HepG2 (cell line): ENCODE measurements at regions not wholly inside any gene's neighbourhood (a gene's known extent, or its start where the extent isn't known, plus 50 kb on each side); places are given as distances from the start of the nearest gene placed in this dataset.

Source experiments
- ATAC-seq: fragments of 200-7000 bp; cut with Tn5 transposase; 3 replicates; pipeline ENCODE4 v1.9.1; 2020; ENCODE audit warnings: mild to moderate bottlenecking, moderate library complexity
- BruUV-seq: library from RNA; stranded (reverse); fragments of 400-500 nt; replicated peaks from 2 replicates; lab custom pipeline; 2021; lab: Mats Ljungman, UMichigan
- CTCF ChIA-PET: fragments of 300-600 bp; formaldehyde crosslinking; extraction: SDS; loops from one replicate; lab custom pipeline; 2021; ENCODE audit warnings: low total read pairs, inconsistent platforms, low intra/inter-chr PET ratio; lab: Yijun Ruan, JAX
- POLR2A ChIA-PET: fragments of 350-600 bp; sonication (Branson Sonifier 250); formaldehyde crosslinking; loops from one replicate; lab custom pipeline; 2020; ENCODE audit warnings: antibody characterized with exemption, inconsistent platforms; lab: Yijun Ruan, JAX
- DNase-seq: peaks from one replicate; pipeline ENCODE4 v3.0.0-alpha.2; 2015; ENCODE audit warnings: low spot score
- FAIRE-seq: peaks from 3 replicates; lab custom pipeline; 2011; peaks lifted over from hg19 to GRCh38; lab: Jason Lieb, UNC
- H2AFZ ChIP-seq: one replicate; pipeline ENCODE4 v1.6.1; 2011; ENCODE audit warnings: low read length, inconsistent platforms
- H3K27ac ChIP-seq: fragments of 300-600 bp; 3 replicates; pipeline ENCODE4 v1.8.0; 2011; ENCODE audit warnings: mixed run types, mild to moderate bottlenecking, mixed read lengths, low read length, inconsistent platforms; ENCODE audit not compliant: insufficient read depth; ENCODE audit errors: extremely low read length
- H3K27me3 ChIP-seq, 2 experiments: fragments of 200-600 bp in 1 of 2; 2 replicates in 1 of 2; 3 replicates in 1 of 2; pipeline versions ENCODE4 v1.6.0 to v1.8.0; 2011; ENCODE audit warnings: low read length in 2 of 2, mild to moderate bottlenecking in 2 of 2, moderate library complexity in 2 of 2, inconsistent platforms in 1 of 2; ENCODE audit not compliant: insufficient read depth in 2 of 2, control insufficient read depth in 1 of 2
- H3K36me3 ChIP-seq, 2 experiments: fragments of 200-600 bp in 1 of 2; replicated peaks in 1 of 2; 2 replicates in 1 of 2; 3 replicates in 1 of 2; pipeline versions ENCODE4 v1.5.1 to v1.8.0; 2011; ENCODE audit warnings: low read length in 2 of 2, inconsistent platforms in 1 of 2; ENCODE audit not compliant: insufficient read depth in 2 of 2, control insufficient read depth in 1 of 2
- H3K4me1 ChIP-seq: 2 replicates; pipeline ENCODE4 v1.5.1; 2012; ENCODE audit warnings: low read length, inconsistent platforms; ENCODE audit not compliant: insufficient read depth
- H3K4me2 ChIP-seq: 2 replicates; pipeline ENCODE4 v1.6.0; 2011; ENCODE audit warnings: low read depth, low read length, inconsistent platforms
- H3K4me3 ChIP-seq, 3 experiments: fragments of 200-600 bp in 1 of 3; sonication (generic), shearing (Covaris generic) in 1 of 3; replicated peaks in 1 of 3; 2 replicates each; pipeline ENCODE4 v1.5.1; 2011 to 2016; ENCODE audit warnings: low read length in 3 of 3, inconsistent platforms in 2 of 3, low read depth in 2 of 3, mild to moderate bottlenecking in 2 of 3, control low read depth in 1 of 3, mixed read lengths in 1 of 3; ENCODE audit not compliant: insufficient read depth in 1 of 3
- H3K79me2 ChIP-seq: one replicate; pipeline ENCODE4 v1.6.1; 2011; ENCODE audit warnings: low read length, inconsistent platforms; ENCODE audit not compliant: insufficient read depth
- H3K9ac ChIP-seq: 2 replicates; pipeline ENCODE4 v1.6.0; 2011; ENCODE audit warnings: mild to moderate bottlenecking, low read depth, low read length, inconsistent platforms; ENCODE audit not compliant: insufficient read depth
- H3K9me3 ChIP-seq: 2 replicates; pipeline ENCODE4 v1.5.1; 2012; ENCODE audit warnings: mild to moderate bottlenecking, low read length
- H4K20me1 ChIP-seq: 2 replicates; pipeline ENCODE4 v1.6.0; 2011; ENCODE audit warnings: inconsistent platforms, mild to moderate bottlenecking, low read length, moderate library complexity; ENCODE audit not compliant: insufficient read depth
- CEBPG ChIP-seq: IDR thresholded peaks from 2 replicates; pipeline ENCODE4 v1.6.1; 2016
- DRAP1 ChIP-seq: IDR thresholded peaks from 2 replicates; pipeline ENCODE4 v1.6.1; 2016; ENCODE audit warnings: missing genetic modification reagents, missing compliant biosample characterization
- PBX3 ChIP-seq: sonication (generic); formaldehyde crosslinking; IDR thresholded peaks from 2 replicates; pipeline ENCODE4 v1.8.1; 2023; ENCODE audit warnings: missing genetic modification reagents, inconsistent platforms, borderline replicate concordance
- PHF5A ChIP-seq: IDR thresholded peaks from one replicate; pipeline ENCODE4 v1.6.1; 2018; ENCODE audit warnings: low read depth, missing genetic modification reagents; ENCODE audit not compliant: unreplicated experiment
- POGK ChIP-seq: sonication (generic); formaldehyde crosslinking; conservative IDR thresholded peaks from 2 replicates; pipeline ENCODE4 v1.8.0; 2022; ENCODE audit warnings: mild to moderate bottlenecking, moderate library complexity, missing genetic modification reagents
- RFX3 ChIP-seq: IDR thresholded peaks from 2 replicates; pipeline ENCODE4 v1.6.1; 2016; ENCODE audit warnings: missing biosample characterization, missing genetic modification reagents
- RORA ChIP-seq: sonication (generic); formaldehyde crosslinking; IDR thresholded peaks from 2 replicates; pipeline ENCODE4 v1.5.0; 2020; ENCODE audit warnings: mild to moderate bottlenecking, missing genetic modification reagents, moderate library complexity
- ZBTB3 ChIP-seq: sonication (generic); formaldehyde crosslinking; IDR thresholded peaks from 2 replicates; pipeline ENCODE4 v1.4.0; 2020; ENCODE audit warnings: low read depth, mild to moderate bottlenecking, moderate library complexity, missing genetic modification reagents, borderline replicate concordance
- ZBTB33 ChIP-seq: sonication (generic); formaldehyde crosslinking; IDR thresholded peaks from 2 replicates; pipeline ENCODE4 v1.4.0; 2020; ENCODE audit warnings: missing genetic modification reagents
- ZBTB38 ChIP-seq: sonication (generic); formaldehyde crosslinking; IDR thresholded peaks from 2 replicates; pipeline ENCODE4 v1.5.1; 2020; ENCODE audit warnings: mild to moderate bottlenecking, missing genetic modification reagents
- ZNF124 ChIP-seq: sonication (generic); formaldehyde crosslinking; IDR thresholded peaks from 2 replicates; pipeline ENCODE4 v1.4.0; 2020; ENCODE audit warnings: missing genetic modification reagents
- ZNF329 ChIP-seq: sonication (generic); formaldehyde crosslinking; IDR thresholded peaks from 2 replicates; pipeline ENCODE4 v1.9.0; 2021; ENCODE audit warnings: low read depth, mild to moderate bottlenecking, missing genetic modification reagents
- ZNF431 ChIP-seq: sonication (generic); formaldehyde crosslinking; IDR thresholded peaks from 2 replicates; pipeline ENCODE4 v1.9.0; 2022; ENCODE audit warnings: missing genetic modification reagents, low read depth, mild to moderate bottlenecking, borderline replicate concordance
- ZSCAN31 ChIP-seq: sonication (generic); formaldehyde crosslinking; IDR thresholded peaks from 2 replicates; pipeline ENCODE4 v1.5.0; 2020; ENCODE audit warnings: low read depth, mild to moderate bottlenecking, missing genetic modification reagents
- WGBS: methylation state at CpG from one replicate; pipeline ENCODE4 v1.1.6; 2017; ENCODE audit warnings: low lambda C conversion rate; 5-methylcytosine and 5-hydroxymethylcytosine counted together
- in situ Hi-C: cut with HindIII; loops from 2 replicates; pipeline ENCODE4 v1.10.0; 2017; ENCODE audit warnings: low pct_unique_long_range_greater_than_20kb; ENCODE audit not compliant: extremely low pct_ligation_motif_present
- intact Hi-C: fragments of 100-400 bp; cut with micrococcal nuclease; formaldehyde crosslinking; loops from one replicate; pipeline ENCODE4 v1.10.0; 2022; ENCODE audit not compliant: unreplicated experiment

- in situ Hi-C loops (no loop called here), intact Hi-C loops (no loop called here)
- H3K79me2 ChIP-seq, result no peaks in the 10 kb centered on the region
- no peaks in the 10 kb centered on the region for H4K20me1 ChIP-seq
- H3K9ac ChIP-seq, result no peak overlapping the region
- H3K27me3 ChIP-seq, result no peaks in the 10 kb centered on the region
- no peak overlapping the region for H2AFZ ChIP-seq
- CTCF ChIA-PET, result no interaction called here
- POLR2A ChIA-PET, result no interaction called here
- BruUV-seq, result no TSS peak
- no peaks in the 10 kb centered on the region for H3K9me3 ChIP-seq
- DNase-seq (no peak), ATAC-seq (no peak), FAIRE-seq (no peak)
- 0% methylated on average over 2 of the region's 2 CpGs for WGBS
- H3K27ac ChIP-seq, result no peak overlapping the region
- no peaks in the 10 kb centered on the region for H3K36me3 ChIP-seq
- H3K4me3 ChIP-seq, result no peak overlapping the region
- no peaks in the 10 kb centered on the region for H3K4me1 ChIP-seq
- H3K4me2 ChIP-seq, result no peak overlapping the region
- no peak for TF ChIP-seq ZNF329
- no peak for TF ChIP-seq ZSCAN31 (CRISPR knock-in tag)
- no peak for TF ChIP-seq RORA (CRISPR knock-in tag)
- TF ChIP-seq POGK (CRISPR knock-in tag), result no peak
- TF ChIP-seq CEBPG, result no peak
- no peak for TF ChIP-seq ZBTB38
- no peak for TF ChIP-seq PBX3
- TF ChIP-seq DRAP1, result no peak
- no peak for TF ChIP-seq PHF5A (CRISPR knock-in tag)
- no peak for TF ChIP-seq ZNF431 (CRISPR knock-in tag)
- TF ChIP-seq ZNF124 (CRISPR knock-in tag), result no peak
- no peak for TF ChIP-seq RFX3 (CRISPR knock-in tag)
- TF ChIP-seq ZBTB3, result no peak
- no peak for TF ChIP-seq ZBTB33
Observed at GRCh38 chr2:198788676-198789075, 669.1 kb downstream of the SATB2 start.
